Stimulated activated CD4-positive, alpha-beta T cell treated with anti-CD3 and anti-CD28 coated beads, Interleukin-4, amount 100 ng/mL, for 48 hours (primary cell): ENCODE measurements at regions not wholly inside any gene's neighbourhood (a gene's known extent, or its start where the extent isn't known, plus 50 kb on each side); places are given as distances from the start of the nearest gene placed in this dataset.
"Not testable (repeated sequence)": the region's sequence is repeated elsewhere in the genome, so short reads cannot be mapped to it uniquely, and the experiment has no call there.

ENCODE experiments used
- DNase-seq, 2 donors: peaks; one replicate each; pipeline ENCODE4 v3.0.0-alpha.2; 2020; ENCODE audit warnings: low read depth in 2 of 2

DNA sequence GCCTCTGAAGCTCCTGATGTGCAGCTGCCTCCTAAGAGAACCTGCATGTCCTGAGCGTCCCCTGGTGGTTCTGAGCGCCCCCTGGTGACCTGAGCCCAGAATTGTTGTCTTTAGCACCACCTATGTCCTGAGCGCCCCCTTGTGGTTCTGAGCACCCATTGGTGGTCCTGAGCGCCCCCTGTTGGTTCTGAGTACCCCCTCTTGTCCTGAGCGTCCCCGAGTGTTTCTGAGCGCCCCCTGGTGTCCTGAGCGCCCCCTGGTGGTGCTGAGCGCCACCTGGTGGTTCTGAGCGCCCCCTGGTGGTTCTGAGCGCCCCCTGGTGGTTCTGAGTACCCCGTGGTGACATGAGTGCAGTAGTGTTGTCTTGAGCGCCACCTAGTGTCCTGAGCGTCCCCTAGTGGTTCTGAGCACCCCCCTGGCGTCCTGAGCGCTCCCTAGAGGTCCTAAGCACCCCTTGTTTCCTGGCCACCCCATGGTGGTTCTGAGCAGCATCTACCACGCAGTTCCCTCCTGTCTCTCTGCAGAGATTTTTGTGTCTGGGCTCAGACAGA, 782.5 kb downstream of the TMEM121 start:
- peak; percentile 92 to 100 for DNase-seq

DNA sequence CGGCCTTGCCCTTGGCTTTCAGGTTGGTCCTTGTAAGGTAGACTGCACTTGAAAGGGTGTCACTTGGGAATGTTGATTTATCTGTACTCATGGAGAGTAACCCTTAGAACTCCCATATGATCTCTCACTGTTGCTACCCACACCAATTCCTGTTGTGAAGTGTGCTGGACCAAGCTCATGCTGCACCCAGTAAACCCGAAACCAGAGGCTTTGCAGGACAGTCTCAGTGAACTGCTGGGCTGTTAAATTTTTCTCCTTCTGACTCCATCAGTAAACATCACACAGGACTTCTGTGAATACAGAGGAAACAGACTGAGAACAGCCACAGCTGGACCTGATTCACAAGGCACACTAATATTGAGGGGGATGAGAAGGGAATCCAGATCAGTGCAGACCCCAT, 783.0 kb downstream of the TMEM121 start:
- DNase-seq: no peak

DNA sequence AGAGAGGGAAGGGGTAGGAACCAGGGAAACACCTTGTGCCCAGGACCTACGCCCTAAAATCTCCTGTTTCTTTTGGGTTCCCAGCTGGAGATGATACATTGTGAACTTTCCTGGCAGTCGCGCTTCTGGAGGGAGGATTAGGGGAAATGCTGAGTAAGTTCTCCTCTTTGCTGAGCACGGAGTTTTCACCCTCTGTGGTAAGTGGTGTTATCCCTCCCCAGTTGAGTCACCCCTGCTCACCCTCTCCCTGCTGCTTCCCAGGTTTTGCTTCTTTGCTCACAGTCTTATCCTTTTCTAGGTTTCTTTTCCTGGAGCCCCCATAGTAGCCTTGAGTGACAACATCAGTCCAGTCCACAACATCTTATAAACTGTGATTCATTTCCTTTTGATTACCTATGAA, 789.1 kb downstream of the TMEM121 start:
- DNase-seq: no peak

DNA sequence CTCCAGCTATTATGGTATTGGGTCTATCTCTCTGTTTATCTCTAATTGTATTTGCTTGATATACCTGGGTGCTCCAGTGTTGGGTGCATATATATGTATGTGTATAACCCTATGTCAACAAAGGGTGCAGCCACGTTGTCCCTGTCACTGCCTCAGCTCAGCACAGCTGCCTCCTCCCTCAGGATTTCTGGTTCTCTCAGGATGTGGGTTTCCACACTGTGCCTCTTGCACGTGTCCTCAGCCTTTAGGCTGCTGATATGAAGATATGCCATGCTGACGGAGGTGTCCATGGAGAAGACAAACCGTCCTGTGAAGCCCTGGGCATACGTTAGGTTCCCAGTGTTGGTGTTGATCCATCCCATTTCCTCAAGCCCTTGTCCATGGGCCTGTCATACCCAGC, 791.2 kb downstream of the TMEM121 start:
- no peak for DNase-seq

DNA sequence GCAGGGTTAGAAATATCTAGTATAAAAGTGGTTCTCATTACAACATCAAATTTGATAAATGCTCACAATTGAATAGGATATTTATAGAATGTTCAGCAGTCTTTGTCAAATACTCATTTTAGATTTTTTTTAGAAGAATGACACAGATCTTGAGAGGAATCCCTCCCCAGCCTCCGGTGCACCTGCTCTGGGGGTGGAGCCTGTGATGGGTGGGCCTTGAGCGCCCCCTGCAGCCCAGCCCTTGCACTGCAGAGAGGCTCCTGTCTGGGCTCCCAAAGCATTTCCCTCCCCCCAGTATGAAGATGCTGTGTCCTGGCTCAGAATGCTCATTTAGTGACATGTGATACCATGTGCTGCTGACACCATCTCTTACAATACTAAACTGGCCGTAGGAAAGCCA, 792.3 kb downstream of the TMEM121 start:
- peak; percentile 46 to 63 for DNase-seq

DNA sequence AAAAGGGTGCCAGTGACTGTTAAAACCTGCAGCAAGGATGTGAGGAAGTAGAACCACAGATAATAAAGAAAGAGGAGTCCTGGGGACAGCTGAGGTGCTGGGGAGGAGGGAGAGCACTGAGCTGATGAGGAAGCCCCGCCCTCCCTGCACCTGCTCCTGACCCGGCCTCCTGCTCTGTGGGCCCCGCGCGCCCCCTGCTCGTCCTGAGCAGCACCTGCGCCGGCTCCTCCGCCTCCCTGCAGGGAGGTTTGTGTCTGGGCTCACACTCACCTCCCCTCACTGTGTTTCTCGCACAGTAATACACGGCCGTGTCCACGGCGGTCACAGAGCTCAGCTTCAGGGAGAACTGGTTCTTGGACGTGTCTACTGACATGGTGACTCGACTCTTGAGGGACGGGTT, 797.6 kb downstream of the TMEM121 start:
- peak; percentile 27 to 34 for DNase-seq

DNA sequence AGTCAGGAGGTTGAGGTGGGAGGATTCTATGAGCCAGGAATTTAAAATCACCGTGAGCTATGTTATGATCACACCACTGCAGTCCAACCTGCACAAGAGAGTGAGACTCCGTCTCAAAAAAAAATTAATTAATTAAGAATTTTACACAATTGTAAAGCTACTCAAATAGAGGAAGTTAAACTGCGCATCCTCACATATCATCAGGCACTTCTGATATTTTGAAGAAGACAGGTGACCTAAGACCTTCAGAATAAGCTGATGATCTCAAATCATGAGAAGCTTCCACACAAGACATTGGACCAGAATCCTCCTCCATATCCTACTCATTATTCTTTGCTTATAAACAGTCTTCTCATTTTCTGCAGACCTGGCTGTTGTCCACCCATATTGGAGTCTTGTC, 800.9 kb downstream of the TMEM121 start:
- no peak for DNase-seq

DNA sequence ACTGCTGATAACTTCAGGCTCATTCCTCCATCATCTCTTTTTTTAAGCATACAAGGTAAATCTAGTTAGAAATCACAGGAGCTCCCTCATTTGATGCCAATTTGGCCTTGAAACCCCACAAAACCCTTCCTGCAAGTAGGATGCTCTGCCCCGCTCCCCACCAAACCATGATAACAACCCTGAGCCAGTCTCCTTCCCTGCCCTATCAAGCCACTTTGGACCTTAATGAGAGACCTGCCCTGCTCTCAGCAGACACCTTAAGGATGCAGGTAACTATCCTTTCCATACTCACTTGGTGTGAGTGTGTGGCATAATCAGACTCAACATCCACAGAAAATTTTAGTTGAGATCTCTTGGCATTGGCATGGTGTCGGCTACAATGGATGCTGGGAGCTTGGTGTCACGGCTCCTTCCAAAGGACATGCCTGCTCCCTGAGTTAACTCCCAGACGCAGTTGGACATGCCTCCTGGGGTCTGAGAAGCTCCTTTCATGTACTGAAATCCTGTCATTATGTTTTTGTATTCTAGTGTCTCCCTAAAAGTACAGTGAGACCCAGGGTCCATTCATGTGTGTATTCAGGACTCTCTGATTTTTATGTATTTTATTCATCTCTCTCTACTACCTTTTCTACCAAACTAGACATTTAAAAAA, 801.4 kb downstream of the TMEM121 start:
- DNase-seq: not testable (repeated sequence)

DNA sequence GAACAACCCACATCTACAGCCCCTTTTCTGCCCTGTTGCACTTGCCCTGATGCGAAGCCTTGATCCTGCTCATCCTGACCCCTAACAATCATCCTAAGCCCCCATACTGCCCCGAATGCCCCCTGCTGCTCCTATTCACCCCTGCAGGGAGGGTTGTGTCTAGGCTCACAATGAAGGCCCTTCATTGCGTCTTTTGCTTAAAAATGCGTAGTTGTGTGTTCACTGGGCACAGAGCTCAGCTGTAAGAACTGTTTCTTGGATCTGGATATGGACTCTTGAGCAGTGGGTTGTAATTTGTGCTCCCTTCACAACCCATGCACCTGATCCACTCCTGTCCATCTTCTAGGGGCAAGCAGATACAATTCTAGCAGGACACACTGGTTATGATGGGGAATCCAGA, 802.9 kb downstream of the TMEM121 start:
- not testable (repeated sequence) for DNase-seq

DNA sequence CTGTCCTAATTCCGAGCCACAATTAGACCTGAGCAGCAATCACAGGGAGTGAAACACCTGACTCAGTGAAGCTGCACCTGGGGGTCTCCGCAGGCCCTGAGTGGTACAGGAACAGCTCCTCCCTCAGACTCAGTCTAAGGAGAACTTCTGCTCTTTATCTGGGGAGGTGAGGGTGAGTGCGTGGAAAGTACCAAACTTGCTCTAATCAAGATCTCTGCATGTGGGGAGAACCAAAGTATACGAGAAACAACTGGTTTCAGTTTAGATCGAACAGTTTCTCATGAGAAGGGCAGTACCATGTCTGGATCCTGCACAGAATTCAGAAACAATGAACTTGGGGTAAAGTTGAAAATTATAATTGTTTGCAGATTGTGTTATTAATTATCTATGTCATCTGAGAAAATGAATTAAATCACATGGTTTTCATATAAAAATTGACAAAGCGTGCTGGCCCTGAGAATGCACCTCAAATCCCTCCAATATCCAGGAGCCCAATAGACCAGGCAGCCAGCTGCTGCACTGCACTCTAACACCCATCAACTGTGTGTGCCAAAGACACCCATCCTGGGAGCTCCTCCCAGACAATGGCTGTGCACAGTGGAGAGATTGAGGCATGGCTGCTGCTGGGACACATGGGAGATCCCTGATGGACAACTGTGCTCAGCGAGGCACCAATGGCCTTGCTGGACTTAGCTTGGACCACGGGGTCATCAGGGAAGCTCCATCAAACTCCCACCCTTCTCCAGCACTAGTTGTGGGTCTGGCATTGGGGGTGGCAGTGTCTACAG, 803.8 kb downstream of the TMEM121 start:
- DNase-seq: not testable (repeated sequence)

DNA sequence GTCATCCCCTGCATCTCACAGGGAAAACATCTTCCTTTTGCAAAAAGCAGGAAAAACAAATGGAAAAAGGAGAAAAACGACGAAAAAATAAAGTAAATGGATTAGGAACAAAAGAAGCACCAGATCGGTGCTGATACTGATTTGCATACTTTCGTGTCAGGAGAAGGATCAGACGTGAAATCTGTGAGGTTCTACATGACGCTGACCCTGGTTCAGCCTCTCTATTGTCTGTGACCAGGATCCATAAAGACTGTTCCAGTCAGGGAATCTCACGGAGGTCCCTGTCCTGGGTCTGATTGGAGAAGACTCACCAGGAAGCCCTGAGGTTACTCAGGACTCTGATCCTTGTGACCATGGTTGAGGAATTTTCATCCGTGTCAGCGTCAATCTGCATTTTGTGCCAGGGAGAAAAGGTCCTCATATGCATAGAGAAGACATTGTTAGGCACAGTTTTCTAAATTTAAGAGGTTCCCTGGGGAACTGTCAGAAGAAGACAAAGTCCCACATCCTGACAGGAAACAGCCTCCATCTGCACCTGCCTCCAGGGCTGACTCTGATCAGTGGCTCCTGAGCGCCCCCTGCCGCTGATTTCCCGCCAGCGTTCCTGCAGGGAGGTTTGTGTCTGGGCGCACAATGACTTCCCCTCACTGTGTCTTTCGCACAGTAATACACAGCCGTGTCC, 808.2 kb downstream of the TMEM121 start:
- DNase-seq: peak; percentile 93 to 100

DNA sequence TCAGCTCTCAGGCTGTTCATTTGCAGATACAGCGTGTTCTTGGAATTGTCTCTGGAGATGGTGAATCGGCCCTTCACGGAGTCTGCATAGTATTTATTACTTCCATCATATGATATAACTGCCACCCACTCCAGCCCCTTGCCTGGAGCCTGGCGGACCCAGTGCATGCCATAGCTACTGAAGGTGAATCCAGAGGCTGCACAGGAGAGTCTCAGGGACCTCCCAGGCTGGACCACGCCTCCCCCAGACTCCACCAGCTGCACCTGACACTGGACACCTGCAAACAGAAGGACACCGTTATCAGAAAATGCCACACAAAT, 808.7 kb downstream of the TMEM121 start:
- DNase-seq: not testable (repeated sequence)

DNA sequence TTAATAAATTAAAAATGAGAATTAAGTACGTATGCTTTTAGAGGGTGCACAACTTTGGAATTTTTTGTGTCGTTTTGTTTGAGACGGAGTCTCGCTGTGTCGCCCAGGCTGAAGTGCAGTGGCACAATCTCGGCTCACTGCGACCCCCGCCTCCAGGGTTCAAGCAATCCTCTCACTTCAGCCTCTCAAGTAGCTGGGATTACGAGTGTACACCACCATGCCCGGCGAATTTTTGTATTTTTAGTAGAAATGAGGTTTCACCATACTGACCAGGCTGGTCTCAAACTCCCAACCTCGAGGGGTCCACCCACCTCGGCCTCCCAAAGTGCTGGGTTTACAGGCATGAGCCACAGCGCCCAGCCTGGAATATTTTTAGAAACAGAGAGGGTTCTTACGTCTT, 812.4 kb downstream of the TMEM121 start:
- not testable (repeated sequence) for DNase-seq

DNA sequence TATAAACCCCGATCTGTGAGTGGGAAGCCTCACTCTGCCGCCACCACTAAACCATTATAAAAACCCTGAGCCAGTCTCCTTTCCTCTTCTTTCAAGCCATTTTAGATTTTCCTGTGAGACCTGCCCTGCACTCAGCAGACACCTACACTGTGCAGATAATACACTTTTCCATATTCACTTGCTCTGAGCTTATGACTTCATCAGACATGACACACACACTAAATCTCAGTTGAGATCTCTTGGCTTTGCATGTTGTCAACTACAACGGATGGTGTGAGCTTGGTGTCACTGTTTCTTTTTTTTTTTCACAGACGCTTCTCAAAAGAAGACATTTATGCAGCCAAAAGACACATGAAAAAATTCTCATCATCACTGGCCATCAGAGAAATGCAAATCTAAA, 814.3 kb downstream of the TMEM121 start:
- not testable (repeated sequence) for DNase-seq

DNA sequence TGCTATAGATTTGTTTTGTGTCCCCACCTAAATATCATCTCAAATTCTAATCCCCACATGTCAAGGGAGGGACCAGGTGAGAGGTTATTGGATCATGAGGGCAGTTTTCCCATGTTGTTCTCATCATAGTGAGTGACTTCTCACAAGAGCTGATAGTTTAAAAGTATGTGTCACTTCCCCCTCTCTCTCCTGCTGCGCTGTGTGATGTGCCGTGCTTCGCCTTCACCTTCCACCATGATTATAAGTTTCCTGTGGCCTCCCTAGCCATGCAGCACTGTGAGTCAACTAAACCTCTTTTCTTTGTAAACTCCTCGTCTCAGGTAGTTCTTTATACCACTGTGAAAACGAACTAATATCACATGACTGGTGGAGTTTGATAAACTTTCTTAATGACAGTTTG, 814.8 kb downstream of the TMEM121 start:
- DNase-seq: not testable (repeated sequence)

DNA sequence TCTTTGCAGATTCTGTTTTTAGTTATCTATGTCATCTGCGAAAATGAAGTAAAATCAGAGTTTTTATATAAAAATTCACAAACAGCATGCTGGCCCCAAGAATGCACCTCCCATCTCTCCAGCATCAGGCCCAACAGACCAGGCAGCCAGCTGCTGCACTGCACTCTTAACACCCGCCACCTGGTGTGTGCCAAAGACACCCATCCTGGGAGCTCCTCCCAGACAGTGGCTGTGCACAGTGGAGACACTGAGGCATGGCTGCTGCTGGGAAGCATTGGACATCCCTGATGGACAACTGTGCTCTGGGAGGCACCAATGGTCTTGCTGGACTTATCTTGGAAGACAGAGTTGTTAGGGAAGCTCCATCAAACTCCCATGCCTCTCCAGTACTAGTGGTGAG, 817.2 kb downstream of the TMEM121 start:
- DNase-seq: no peak

DNA sequence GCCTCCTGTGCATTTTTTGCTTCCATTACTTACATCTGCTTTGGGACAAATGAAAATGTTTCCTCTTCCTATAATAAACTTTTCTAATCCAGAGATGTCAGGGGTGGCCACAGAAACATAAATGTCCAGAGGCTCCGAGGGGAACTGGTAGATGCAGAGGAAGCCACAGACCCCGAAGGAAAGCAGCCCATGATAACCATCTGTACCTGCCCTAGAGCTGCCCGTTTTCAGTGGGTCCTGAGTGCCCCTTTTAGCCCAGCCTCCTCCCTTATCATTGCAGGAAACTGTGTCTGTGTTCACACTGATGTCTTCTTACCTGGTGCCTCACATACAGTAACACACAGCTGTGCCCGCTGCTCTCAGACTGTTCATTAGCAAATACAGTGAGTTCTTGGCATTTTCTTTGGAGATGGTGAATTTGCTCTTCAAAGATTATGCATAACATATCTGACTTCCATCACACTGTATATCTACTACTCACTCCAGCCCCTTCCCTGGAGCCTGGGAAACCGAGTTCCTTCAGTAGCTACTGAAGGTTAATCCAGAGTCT, 817.8 kb downstream of the TMEM121 start:
- DNase-seq: not testable (repeated sequence)

DNA sequence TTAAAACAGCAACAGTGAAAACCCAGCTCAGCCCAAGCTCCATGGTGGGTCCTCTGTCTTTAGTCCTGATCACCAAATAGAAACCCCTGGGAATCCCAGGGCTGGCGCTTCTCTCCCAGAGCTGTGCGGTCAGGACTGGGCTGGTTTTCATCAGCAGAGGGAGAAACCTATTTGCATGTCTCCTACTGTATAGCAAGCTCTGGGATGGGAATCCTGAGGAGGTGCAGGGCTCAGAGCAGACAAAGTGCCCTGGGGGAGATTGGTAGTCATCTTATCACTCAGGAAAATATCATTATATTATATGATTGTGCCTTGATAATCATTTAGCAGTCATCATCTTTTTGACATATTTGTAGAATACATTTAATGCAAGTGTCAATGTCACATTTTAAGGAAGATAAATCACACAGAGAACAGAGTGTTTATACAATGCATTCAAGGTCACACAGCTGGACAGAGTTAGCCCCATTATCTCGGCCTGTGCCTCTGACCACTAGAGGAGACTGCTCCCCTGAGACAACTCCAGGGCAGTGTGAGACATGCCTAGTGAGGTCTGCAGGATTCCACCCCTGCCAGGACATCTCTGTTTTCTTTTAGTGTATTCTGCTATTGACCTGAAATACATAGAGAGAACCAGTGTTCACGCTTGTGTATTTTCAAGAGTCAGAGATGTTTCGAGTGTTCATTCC, 818.6 kb downstream of the TMEM121 start:
- DNase-seq: not testable (repeated sequence)

DNA sequence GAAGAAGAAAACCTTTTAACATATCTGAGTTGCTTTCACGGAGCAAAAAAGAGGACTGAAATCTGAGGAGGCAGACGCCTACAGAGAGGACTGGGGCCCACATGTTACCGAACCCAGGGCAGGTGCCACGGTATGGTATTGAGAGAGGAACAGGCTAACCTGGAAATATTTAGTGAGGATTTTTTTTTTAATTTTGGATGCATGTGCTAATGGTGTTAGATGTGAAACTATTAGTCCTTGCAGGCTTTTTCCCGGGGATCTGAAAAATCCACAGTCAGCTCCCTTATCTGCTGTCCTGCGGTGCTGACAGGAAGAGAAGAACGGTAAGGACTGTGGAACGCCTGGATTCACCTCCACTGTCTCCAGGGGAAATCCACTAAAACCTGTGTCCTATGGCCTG, 819.7 kb downstream of the TMEM121 start:
- no peak for DNase-seq

DNA sequence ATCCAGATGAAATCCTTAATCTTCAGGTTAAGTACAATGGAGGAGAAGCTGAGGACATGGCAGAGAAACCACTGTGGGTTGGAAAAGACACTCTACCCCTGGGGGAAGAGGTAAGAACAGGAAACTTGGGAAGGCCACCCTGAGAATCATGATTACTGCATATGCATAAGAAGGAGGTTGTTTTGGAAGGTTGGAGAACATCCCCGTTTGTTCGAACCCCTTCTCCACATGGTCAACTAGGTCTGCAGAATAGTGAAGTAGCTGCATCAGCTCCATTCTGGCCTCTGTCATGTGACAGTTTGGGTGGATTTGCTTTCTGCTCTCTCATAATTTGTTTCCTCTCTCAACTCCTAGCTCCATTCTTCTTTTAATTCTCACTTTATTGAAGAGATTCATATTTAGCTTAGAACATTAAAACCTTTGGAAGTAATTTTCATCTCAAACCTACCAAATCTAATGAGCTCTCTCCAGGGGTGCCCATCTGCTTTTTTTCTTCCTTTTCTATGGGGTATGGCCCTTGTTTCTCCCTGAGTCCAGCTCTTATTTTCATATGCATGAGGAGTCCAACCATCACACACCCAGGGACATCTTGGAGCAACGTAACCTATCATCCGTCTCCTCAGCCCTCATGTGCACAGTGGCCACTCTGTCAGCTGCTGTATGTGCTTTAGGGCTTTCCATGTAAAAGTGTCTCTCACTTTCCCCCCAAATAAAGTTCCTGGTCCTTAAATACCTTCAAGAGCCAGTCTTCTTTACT, 820.3 kb downstream of the TMEM121 start:
- no peak for DNase-seq

DNA sequence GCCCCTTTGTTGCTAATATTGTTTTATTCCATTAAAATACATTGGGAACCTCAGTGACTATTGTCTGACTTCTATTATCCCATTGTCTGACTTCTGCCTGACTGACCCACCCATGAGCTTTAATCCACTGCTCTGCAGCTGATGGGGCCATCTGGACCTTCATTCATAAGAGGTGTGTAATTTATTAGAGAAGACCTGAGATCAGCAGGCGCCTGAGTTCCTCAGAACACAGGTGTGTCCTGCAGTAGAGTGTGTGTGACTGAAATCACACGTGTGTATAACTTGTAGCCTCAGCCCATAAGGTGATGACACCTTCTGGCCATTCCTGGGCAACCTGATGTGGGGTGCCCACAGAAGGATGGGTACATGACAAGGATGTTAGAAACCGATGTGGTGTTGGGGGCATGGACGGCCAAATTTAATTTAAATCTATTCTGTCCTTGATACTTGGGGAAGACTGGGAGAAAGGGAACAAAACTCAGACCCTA, 821.0 kb downstream of the TMEM121 start:
- DNase-seq: no peak
